Ectodermal cell (in vitro differentiated cells): ENCODE measurements at regions not wholly inside any gene's neighbourhood (a gene's known extent, or its start where the extent isn't known, plus 50 kb on each side); places are given as distances from the start of the nearest gene placed in this dataset.
"Not testable (repeated sequence)": the region's sequence is repeated elsewhere in the genome, so short reads cannot be mapped to it uniquely, and the experiment has no call there.

Source experiments
- H3K27ac ChIP-seq: 2 replicates; pipeline ENCODE4 v1.7.0; 2013; ENCODE audit warnings: mild to moderate bottlenecking, low read depth, low read length; ENCODE audit not compliant: insufficient read depth, poor library complexity, severe bottlenecking
- H3K27me3 ChIP-seq: 2 replicates; pipeline ENCODE4 v1.7.0; 2013; ENCODE audit warnings: mild to moderate bottlenecking, low read length; ENCODE audit not compliant: insufficient read depth, control insufficient read depth, poor library complexity, severe bottlenecking
- H3K36me3 ChIP-seq: one replicate; pipeline ENCODE4 v1.7.0; 2013; ENCODE audit warnings: low read length; ENCODE audit not compliant: control insufficient read depth, insufficient read depth
- H3K4me1 ChIP-seq: one replicate; pipeline ENCODE4 v1.7.0; 2013; ENCODE audit warnings: low read length; ENCODE audit not compliant: control insufficient read depth, insufficient read depth
- H3K4me3 ChIP-seq: 2 replicates; pipeline ENCODE4 v1.7.0; 2013; ENCODE audit warnings: low read depth, low read length, control low read depth; ENCODE audit not compliant: insufficient read depth
- H3K9me3 ChIP-seq: 2 replicates; pipeline ENCODE4 v1.7.0; 2013; ENCODE audit warnings: mild to moderate bottlenecking, low read length, moderate library complexity; ENCODE audit not compliant: control insufficient read depth
- WGBS, 2 experiments: methylation state at CpG; one replicate each; pipeline ENCODE4 v1.1.7; 2013; ENCODE audit warnings: missing lambda C conversion rate in 2 of 2; 5-methylcytosine and 5-hydroxymethylcytosine counted together

GRCh38 chr14:30456296-30456695, 102.7 kb upstream of the G2E3 start:
- H3K9me3 ChIP-seq = no peaks in the 10 kb centered on the region
- H3K4me3 ChIP-seq = no peak overlapping the region
- 88 to 100% methylated on average over 1 of the region's 2 CpGs for WGBS, 2 experiments
- no peaks in the 10 kb centered on the region for H3K27me3 ChIP-seq
- no peaks in the 10 kb centered on the region for H3K36me3 ChIP-seq
- no peak overlapping the region for H3K27ac ChIP-seq
- H3K4me1 ChIP-seq = no peaks in the 10 kb centered on the region

GRCh38 chr14:30462358-30462757, 96.6 kb upstream of the G2E3 start:
- Histone ChIP-seq H3K27me3 (no peaks in the 10 kb centered on the region), H3K36me3 (no peaks in the 10 kb centered on the region), H3K9me3 (no peaks in the 10 kb centered on the region), H3K27ac (no peak overlapping the region), H3K4me3 (no peak overlapping the region), H3K4me1 (peaks cover 6% of the 10 kb centered on the region)
- 86 to 90% methylated on average over 2 of the region's 3 CpGs for WGBS, 2 experiments

- no peaks in the 10 kb centered on the region for H3K27me3 ChIP-seq
- H3K36me3 ChIP-seq = no peaks in the 10 kb centered on the region
- H3K9me3 ChIP-seq = no peaks in the 10 kb centered on the region
- no peak overlapping the region for H3K4me3 ChIP-seq
- H3K4me1 ChIP-seq = peaks cover 6% of the 10 kb centered on the region
- WGBS, 2 experiments = 89 to 100% methylated on average over 1 of the region's 1 CpG
- no peak overlapping the region for H3K27ac ChIP-seq
Measured at GRCh38 chr14:30464481-30464880, 94.5 kb upstream of the G2E3 start.

- Histone ChIP-seq H3K9me3 (no peaks in the 10 kb centered on the region), H3K4me1 (no peaks in the 10 kb centered on the region), H3K27me3 (no peaks in the 10 kb centered on the region), H3K27ac (no peak overlapping the region), H3K4me3 (no peak overlapping the region), H3K36me3 (no peaks in the 10 kb centered on the region)
- WGBS, 2 experiments = 98 to 100% methylated on average over 4 of the region's 4 CpGs
Measured at GRCh38 chr14:30468354-30468753, 90.6 kb upstream of the G2E3 start.

- Histone ChIP-seq H3K9me3 (no peaks in the 10 kb centered on the region), H3K27ac (no peak overlapping the region), H3K4me1 (no peaks in the 10 kb centered on the region), H3K4me3 (no peak overlapping the region), H3K27me3 (no peaks in the 10 kb centered on the region), H3K36me3 (no peaks in the 10 kb centered on the region)
Measured at GRCh38 chr14:30471980-30472379, 87.0 kb upstream of the G2E3 start.

- H3K27me3 ChIP-seq, H3K9me3 ChIP-seq, H3K36me3 ChIP-seq, H3K4me1 ChIP-seq, H3K27ac ChIP-seq, H3K4me3 ChIP-seq: not testable (repeated sequence)
- 93 to 95% methylated on average over 29 to 30 of the region's 36 CpGs for WGBS, 2 experiments
Measured at GRCh38 chr14:30473846-30474696, 84.9 kb upstream of the G2E3 start.

- H3K4me1 ChIP-seq = no peaks in the 10 kb centered on the region
- no peaks in the 10 kb centered on the region for H3K27me3 ChIP-seq
- WGBS, 2 experiments = no CpG with 5 or more reads among the region's 1 CpG
- no peaks in the 10 kb centered on the region for H3K36me3 ChIP-seq
- no peak overlapping the region for H3K4me3 ChIP-seq
- H3K27ac ChIP-seq = no peak overlapping the region
- no peaks in the 10 kb centered on the region for H3K9me3 ChIP-seq
Measured at GRCh38 chr14:30482276-30482675, 76.7 kb upstream of the G2E3 start.

- Histone ChIP-seq H3K9me3 (no peaks in the 10 kb centered on the region), H3K4me1 (no peaks in the 10 kb centered on the region), H3K36me3 (no peaks in the 10 kb centered on the region), H3K27me3 (no peaks in the 10 kb centered on the region), H3K4me3 (no peak overlapping the region), H3K27ac (no peak overlapping the region)
- 94 to 100% methylated on average over 3 of the region's 3 CpGs for WGBS, 2 experiments
Measured at GRCh38 chr14:30484201-30484600, 74.8 kb upstream of the G2E3 start.

- no peak overlapping the region for H3K27ac ChIP-seq
- H3K4me1 ChIP-seq = no peaks in the 10 kb centered on the region
- H3K9me3 ChIP-seq = no peaks in the 10 kb centered on the region
- no peaks in the 10 kb centered on the region for H3K27me3 ChIP-seq
- H3K4me3 ChIP-seq = no peak overlapping the region
- WGBS, 2 experiments = 31 to 32% methylated on average over 1 of the region's 1 CpG
- no peaks in the 10 kb centered on the region for H3K36me3 ChIP-seq
Measured at GRCh38 chr14:30484976-30485375, 74.0 kb upstream of the G2E3 start.

GRCh38 chr14:30496852-30497251, 62.1 kb upstream of the G2E3 start:
- Histone ChIP-seq H3K4me1 (peaks cover 5% of the 10 kb centered on the region), H3K27ac (no peak overlapping the region), H3K9me3 (no peaks in the 10 kb centered on the region), H3K4me3 (no peak overlapping the region), H3K27me3 (no peaks in the 10 kb centered on the region), H3K36me3 (no peaks in the 10 kb centered on the region)
- 83 to 94% methylated on average over 1 of the region's 1 CpG for WGBS, 2 experiments

GRCh38 chr14:30499358-30499757, 59.6 kb upstream of the G2E3 start:
- H3K4me3 ChIP-seq = no peak overlapping the region
- no peak overlapping the region for H3K27ac ChIP-seq
- H3K27me3 ChIP-seq = no peaks in the 10 kb centered on the region
- peaks cover 5% of the 10 kb centered on the region for H3K4me1 ChIP-seq
- no peaks in the 10 kb centered on the region for H3K9me3 ChIP-seq
- H3K36me3 ChIP-seq = no peaks in the 10 kb centered on the region
